PFSK-1 (cell line): ENCODE measurements at regions not wholly inside any gene's neighbourhood (a gene's known extent, or its start where the extent isn't known, plus 50 kb on each side); places are given as distances from the start of the nearest gene placed in this dataset.

Experiments
- FOXP2 ChIP-seq: optimal IDR thresholded peaks from 2 replicates; pipeline ENCODE3; 2011; ENCODE audit warnings: borderline replicate concordance, control low read depth, inconsistent platforms; ENCODE audit not compliant: insufficient read depth; ENCODE audit errors: extremely low read length, extremely low read depth
- POLR2AphosphoS5 ChIP-seq: IDR thresholded peaks from 2 replicates; pipeline ENCODE4 v1.6.1; 2012; ENCODE audit warnings: low read depth, mild to moderate bottlenecking, control low read depth, low read length, moderate library complexity
- REST ChIP-seq, 2 experiments: IDR thresholded peaks; 2 replicates each; pipeline versions ENCODE4 v1.6.1 to v1.8.0; 2011 to 2012; ENCODE audit warnings: low read depth in 2 of 2, low read length in 2 of 2, control low read depth in 1 of 2, inconsistent platforms in 1 of 2, mild to moderate bottlenecking in 1 of 2, moderate library complexity in 1 of 2; ENCODE audit not compliant: insufficient read depth in 1 of 2
- SIN3A ChIP-seq: IDR thresholded peaks from 2 replicates; pipeline ENCODE4 v1.6.1; 2012; ENCODE audit warnings: mild to moderate bottlenecking, low read length, moderate library complexity, borderline replicate concordance; ENCODE audit not compliant: insufficient read depth
- TAF1 ChIP-seq: IDR thresholded peaks from 2 replicates; pipeline ENCODE4 v1.6.1; 2012; ENCODE audit warnings: low read length, control low read depth, borderline replicate concordance; ENCODE audit not compliant: insufficient read depth

- TF ChIP-seq POLR2AphosphoS5 (no peak), TAF1 (no peak), REST (IDR thresholded peaks at IDR 0.05; ENCODE audit: insufficient read depth in 1 of 2, low read depth in 2 of 2, low read length in 2 of 2) (no peak), FOXP2 (no peak), SIN3A (no peak)
Measured at GRCh38 chr6:105936972-105937371, 149.2 kb upstream of the PRDM1 start.

- TF ChIP-seq POLR2AphosphoS5 (no peak), TAF1 (no peak), REST (IDR thresholded peaks at IDR 0.05; ENCODE audit: insufficient read depth in 1 of 2, low read depth in 2 of 2, low read length in 2 of 2) (no peak), FOXP2 (no peak), SIN3A (no peak)
Measured at GRCh38 chr6:105935416-105935815, 150.7 kb upstream of the PRDM1 start.

GRCh38 chr6:105934708-105935107 is 151.4 kb upstream of the PRDM1 start:
- no peak for TF ChIP-seq TAF1
- TF ChIP-seq POLR2AphosphoS5: no peak
- no peak for TF ChIP-seq FOXP2
- no peak for TF ChIP-seq REST (IDR thresholded peaks at IDR 0.05; ENCODE audit: insufficient read depth in 1 of 2, low read depth in 2 of 2, low read length in 2 of 2)
- TF ChIP-seq SIN3A: no peak

GRCh38 chr6:105932440-105932839 is 153.7 kb upstream of the PRDM1 start:
- TF ChIP-seq FOXP2: no peak
- no peak for TF ChIP-seq POLR2AphosphoS5

GRCh38 chr6:105929626-105930025 is 156.5 kb upstream of the PRDM1 start:
- TF ChIP-seq SIN3A: no peak
- no peak for TF ChIP-seq REST (IDR thresholded peaks at IDR 0.05; ENCODE audit: insufficient read depth in 1 of 2, low read depth in 2 of 2, low read length in 2 of 2)
- TF ChIP-seq TAF1: no peak
- no peak for TF ChIP-seq POLR2AphosphoS5
- no peak for TF ChIP-seq FOXP2
